Activated T-helper 17 cell treated with anti-CD3 and anti-CD28 coated beads, Interleukin-2, amount 50 U/mL, for 72 hours (primary cell): ENCODE measurements at regions not wholly inside any gene's neighbourhood (a gene's known extent, or its start where the extent isn't known, plus 50 kb on each side); places are given as distances from the start of the nearest gene placed in this dataset.
"Not testable (repeated sequence)": the region's sequence is repeated elsewhere in the genome, so short reads cannot be mapped to it uniquely, and the experiment has no call there.

Source experiments
- ATAC-seq: fragments of 150-1000 bp; cut with Tn5 transposase; replicated peaks from 2 replicates; pipeline ENCODE4 v1.10.0; 2021; ENCODE audit warnings: mild to moderate bottlenecking, moderate library complexity
- H3K27ac Mint-ChIP-seq: one replicate; pipeline ENCODE4 v1.8.0; 2022; ENCODE audit warnings: mixed read lengths
- H3K27me3 Mint-ChIP-seq: one replicate; pipeline ENCODE4 v1.8.0; 2022; ENCODE audit warnings: mixed read lengths
- H3K36me3 Mint-ChIP-seq: one replicate; pipeline ENCODE4 v1.8.0; 2022; ENCODE audit warnings: low read depth, mild to moderate bottlenecking, mixed read lengths
- H3K4me1 Mint-ChIP-seq: one replicate; pipeline ENCODE4 v1.8.0; 2022; ENCODE audit warnings: mixed read lengths
- H3K4me3 Mint-ChIP-seq: one replicate; pipeline ENCODE4 v1.8.0; 2022; ENCODE audit warnings: mild to moderate bottlenecking, mixed read lengths
- H3K9me3 Mint-ChIP-seq: one replicate; pipeline ENCODE4 v1.8.0; 2022; ENCODE audit warnings: mixed read lengths

DNA sequence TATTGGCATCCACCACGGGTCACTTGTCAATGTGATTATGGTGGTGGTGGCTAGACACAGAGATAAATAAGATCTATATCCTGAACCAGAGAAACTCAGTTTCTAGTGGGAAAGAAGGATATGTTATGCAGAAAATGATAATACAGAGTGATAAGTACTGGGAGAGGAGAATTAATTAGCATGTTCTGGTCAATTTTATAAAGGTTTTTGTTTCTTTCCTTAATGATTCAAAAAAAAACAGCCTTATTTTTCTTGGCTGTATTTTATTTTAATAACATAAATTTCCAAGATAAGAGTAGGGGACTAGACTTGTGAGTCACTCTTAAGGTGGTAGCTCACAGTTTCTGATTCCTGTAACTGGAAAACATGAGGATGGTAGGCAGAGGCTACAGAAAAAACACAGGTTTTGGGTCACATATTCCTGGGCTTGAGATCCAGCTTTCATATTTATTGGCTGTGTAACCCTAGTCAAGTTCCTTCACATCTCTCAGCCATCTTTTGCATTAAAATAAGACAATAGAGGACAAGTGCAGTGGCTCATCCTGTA is 350.3 kb upstream of the RPS23 start:
- ATAC-seq = no peak
- Mint-ChIP-seq H3K27ac (no peak overlapping the region), H3K4me3 (no peak overlapping the region), H3K36me3 (no peaks in the 10 kb centered on the region), H3K27me3 (no peaks in the 10 kb centered on the region), H3K9me3 (no peaks in the 10 kb centered on the region), H3K4me1 (no peaks in the 10 kb centered on the region)

DNA sequence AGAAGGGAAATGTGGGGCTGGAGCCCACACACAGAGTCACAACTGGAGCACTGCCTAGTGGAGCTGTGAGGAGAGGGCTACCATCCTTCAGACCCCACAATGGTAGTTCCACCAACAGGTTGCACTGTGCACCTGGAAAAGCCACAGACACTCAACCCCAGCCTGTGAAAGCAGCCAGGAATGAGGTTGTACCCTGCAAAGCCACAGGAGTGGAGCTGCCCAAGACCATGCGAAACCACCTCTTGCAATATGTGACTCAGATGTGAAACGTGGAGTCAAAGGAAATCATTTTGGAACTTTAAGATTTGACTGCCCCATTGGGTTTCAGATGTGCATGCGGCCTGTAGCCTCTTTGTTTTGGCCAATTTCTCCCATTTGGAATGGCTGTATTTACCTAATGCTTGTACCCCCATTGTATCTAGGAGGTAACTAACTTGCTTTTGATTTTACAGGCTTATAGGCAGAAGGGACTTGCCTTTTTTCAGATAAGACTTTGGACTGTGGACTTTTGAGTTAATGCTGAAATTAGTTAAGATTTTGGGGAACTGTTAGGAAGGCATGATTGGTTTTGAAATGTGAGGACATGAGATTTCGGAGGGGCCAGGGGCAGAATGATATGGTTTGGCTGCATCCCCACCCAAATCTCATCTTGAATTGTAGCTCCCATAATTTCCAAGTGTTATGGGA is 348.9 kb upstream of the RPS23 start:
- not testable (repeated sequence) for H3K4me3 Mint-ChIP-seq, H3K27me3 Mint-ChIP-seq, H3K4me1 Mint-ChIP-seq, ATAC-seq, H3K27ac Mint-ChIP-seq, H3K36me3 Mint-ChIP-seq, H3K9me3 Mint-ChIP-seq

- H3K36me3 Mint-ChIP-seq, H3K9me3 Mint-ChIP-seq, H3K4me1 Mint-ChIP-seq, ATAC-seq, H3K27me3 Mint-ChIP-seq, H3K27ac Mint-ChIP-seq, H3K4me3 Mint-ChIP-seq: not testable (repeated sequence)
Observed at GRCh38 chr5:82626012-82626411, 347.9 kb upstream of the RPS23 start.

DNA sequence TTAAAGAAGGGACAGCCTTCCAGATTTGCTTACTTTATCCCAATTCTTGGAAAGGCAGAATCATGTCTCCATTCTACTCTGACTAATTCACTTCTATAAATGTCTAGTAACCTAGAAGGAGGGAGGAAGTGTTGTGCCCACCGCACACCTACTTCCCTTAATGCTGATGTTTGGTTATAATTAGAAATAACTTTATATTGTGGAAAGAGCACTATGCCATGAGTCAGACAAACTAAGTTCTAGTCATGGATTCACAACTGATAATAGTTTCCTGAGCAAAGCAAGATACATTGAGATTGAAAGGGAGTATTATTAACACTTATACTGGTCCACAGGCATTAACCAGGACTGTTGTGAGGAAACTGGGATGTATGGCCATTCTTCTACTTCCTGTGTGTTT is 345.9 kb upstream of the RPS23 start:
- Mint-ChIP-seq H3K27ac (no peak overlapping the region), H3K4me1 (no peaks in the 10 kb centered on the region), H3K36me3 (no peaks in the 10 kb centered on the region), H3K9me3 (no peaks in the 10 kb centered on the region), H3K27me3 (no peaks in the 10 kb centered on the region), H3K4me3 (no peak overlapping the region)
- no peak for ATAC-seq

GRCh38 chr5:82622711-82623514 is 344.8 kb upstream of the RPS23 start:
- peaks cover 3% of the 10 kb centered on the region for H3K9me3 Mint-ChIP-seq
- ATAC-seq = no peak
- no peak overlapping the region for H3K27ac Mint-ChIP-seq
- H3K27me3 Mint-ChIP-seq = no peaks in the 10 kb centered on the region
- H3K4me3 Mint-ChIP-seq = no peak overlapping the region
- no peaks in the 10 kb centered on the region for H3K36me3 Mint-ChIP-seq
- H3K4me1 Mint-ChIP-seq = no peaks in the 10 kb centered on the region

GRCh38 chr5:82622205-82622604 is 344.1 kb upstream of the RPS23 start:
- Mint-ChIP-seq H3K27ac (no peak overlapping the region), H3K4me1 (no peaks in the 10 kb centered on the region), H3K9me3 (peaks cover 3% of the 10 kb centered on the region), H3K36me3 (no peaks in the 10 kb centered on the region), H3K4me3 (no peak overlapping the region), H3K27me3 (no peaks in the 10 kb centered on the region)
- ATAC-seq = no peak

DNA sequence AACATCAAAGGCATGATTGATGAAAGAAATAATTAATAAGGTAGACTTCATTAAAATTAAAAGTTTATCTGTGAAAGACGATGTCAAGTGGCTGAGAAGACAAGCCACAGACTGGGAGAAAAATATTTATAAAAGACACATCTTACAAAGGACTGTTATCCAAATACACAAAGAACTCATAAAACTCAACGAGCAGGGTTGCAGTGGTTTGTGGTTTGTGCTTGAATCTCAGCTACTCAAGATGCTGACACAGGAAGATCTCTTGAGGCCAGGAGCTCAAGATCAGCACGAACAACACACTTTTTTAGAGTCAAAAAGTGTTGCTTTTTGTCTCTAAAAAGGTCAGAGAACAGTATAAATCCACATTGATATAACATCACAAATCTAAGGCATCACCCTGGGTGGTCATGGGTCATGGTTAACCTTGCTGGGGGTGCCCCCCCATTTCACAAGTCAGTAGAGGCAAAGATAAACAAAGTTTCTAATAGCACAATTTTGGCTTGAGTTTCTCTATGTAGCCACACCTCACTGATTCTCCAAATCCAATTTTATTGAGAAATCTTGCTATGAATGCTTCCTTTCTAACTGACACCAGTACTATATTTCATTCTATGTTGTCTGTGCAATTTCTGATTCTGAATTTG is 342.9 kb upstream of the RPS23 start:
- H3K9me3 Mint-ChIP-seq = peaks cover 3% of the 10 kb centered on the region

DNA sequence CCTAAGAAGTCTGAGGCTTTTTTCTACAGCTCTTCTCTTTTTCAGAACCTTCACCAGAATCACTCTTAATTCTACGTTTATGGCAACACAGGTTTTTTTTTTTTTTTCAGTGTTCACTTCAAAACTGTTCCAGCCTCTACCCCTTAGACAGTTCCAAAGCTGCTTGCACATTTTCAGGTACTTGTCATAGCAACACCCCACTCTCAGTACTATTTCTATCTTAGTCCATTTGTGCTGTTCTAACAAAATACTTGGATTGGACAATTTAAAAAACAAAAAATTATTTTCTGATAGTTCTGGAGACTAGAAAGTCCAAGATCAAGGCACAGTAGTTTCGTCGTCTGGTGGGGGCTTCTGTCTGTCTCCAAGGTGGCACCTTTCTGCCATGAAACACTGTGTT is 340.9 kb upstream of the RPS23 start:
- Mint-ChIP-seq H3K9me3 (peaks cover 3% of the 10 kb centered on the region), H3K4me1 (no peaks in the 10 kb centered on the region), H3K27ac (no peak overlapping the region), H3K4me3 (no peak overlapping the region), H3K36me3 (no peaks in the 10 kb centered on the region), H3K27me3 (no peaks in the 10 kb centered on the region)
- no peak for ATAC-seq

More for the DNA sequence above, 342.9 kb upstream of the RPS23 start:
- H3K4me3 Mint-ChIP-seq = no peak overlapping the region
- no peaks in the 10 kb centered on the region for H3K4me1 Mint-ChIP-seq
- no peaks in the 10 kb centered on the region for H3K36me3 Mint-ChIP-seq
- no peaks in the 10 kb centered on the region for H3K27me3 Mint-ChIP-seq
- no peak overlapping the region for H3K27ac Mint-ChIP-seq
- peak; percentile 47 for ATAC-seq

DNA sequence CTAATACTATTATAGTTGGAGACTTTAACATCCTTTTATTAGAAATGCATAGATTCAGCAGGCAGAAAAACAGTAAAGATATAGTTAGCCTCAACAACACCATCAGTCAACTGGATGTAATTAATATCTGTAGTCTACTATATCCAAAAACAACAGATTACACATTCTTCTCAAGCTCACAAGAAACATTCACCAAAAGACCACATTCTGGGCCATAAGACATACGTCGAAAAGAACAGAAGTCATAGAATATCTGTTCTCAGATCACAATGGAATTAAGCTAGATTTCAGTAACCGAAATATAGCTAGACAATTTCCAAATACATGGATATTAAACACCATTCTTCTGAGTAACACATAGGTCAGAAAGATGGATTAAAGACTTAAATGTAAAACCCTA is 336.6 kb upstream of the RPS23 start:
- Mint-ChIP-seq H3K4me3 (no peak overlapping the region), H3K27ac (no peak overlapping the region), H3K27me3 (no peaks in the 10 kb centered on the region), H3K9me3 (peaks cover 3% of the 10 kb centered on the region), H3K4me1 (no peaks in the 10 kb centered on the region), H3K36me3 (no peaks in the 10 kb centered on the region)
- ATAC-seq = no peak

- Mint-ChIP-seq H3K36me3 (no peaks in the 10 kb centered on the region), H3K4me1 (no peaks in the 10 kb centered on the region), H3K27ac (no peak overlapping the region), H3K27me3 (no peaks in the 10 kb centered on the region), H3K9me3 (peaks cover 3% of the 10 kb centered on the region), H3K4me3 (no peak overlapping the region)
- no peak for ATAC-seq
Observed at GRCh38 chr5:82613891-82614290, 335.7 kb upstream of the RPS23 start.

DNA sequence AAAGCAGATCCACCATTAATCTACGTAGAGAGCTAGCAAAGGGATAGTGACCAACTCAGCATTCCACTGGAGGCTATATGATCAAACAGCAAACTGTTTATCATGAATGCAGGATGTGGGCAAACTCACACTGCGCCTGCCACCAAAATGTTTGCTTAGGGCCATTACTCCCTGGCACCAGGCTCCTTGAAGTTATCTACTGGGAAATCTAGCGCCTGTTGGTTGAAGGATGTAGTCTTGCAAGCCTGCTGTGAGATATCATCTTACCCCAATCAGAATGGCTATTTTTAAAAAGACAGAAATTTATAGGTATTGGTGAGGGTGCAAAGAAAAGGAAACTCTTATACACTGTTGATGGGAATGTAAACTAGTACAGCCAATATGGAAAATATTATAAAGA is 332.5 kb upstream of the RPS23 start:
- no peak overlapping the region for H3K4me3 Mint-ChIP-seq
- H3K9me3 Mint-ChIP-seq = peaks cover 3% of the 10 kb centered on the region
- H3K27me3 Mint-ChIP-seq = no peaks in the 10 kb centered on the region
- no peaks in the 10 kb centered on the region for H3K36me3 Mint-ChIP-seq
- ATAC-seq = no peak
- peaks cover 4% of the 10 kb centered on the region for H3K4me1 Mint-ChIP-seq
- no peak overlapping the region for H3K27ac Mint-ChIP-seq

DNA sequence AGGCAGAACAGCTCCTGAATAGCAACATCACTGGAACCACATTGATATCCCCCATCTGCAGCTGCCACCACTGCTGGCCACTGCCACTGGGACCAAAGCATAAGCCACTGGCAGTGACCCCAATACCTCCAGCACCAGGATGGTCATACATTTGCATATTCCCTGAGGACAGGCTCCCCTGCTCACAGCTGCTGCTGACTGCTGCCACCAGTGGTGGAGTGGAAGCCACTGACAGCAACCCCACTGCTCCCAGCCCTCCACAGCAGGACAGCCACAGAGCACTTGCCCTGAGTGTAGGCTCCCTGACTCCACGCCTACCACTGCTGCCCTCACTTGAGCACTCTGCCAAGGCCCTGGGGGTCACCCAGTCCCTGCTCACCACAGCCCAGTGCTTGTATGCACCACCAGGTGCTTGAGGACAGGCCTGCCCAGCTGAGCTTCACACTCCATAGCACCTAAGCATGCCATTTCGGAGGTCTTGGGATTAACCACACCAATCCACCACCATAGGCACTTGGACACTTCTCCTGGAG is 327.4 kb upstream of the RPS23 start:
- no peaks in the 10 kb centered on the region for H3K27me3 Mint-ChIP-seq
- no peak overlapping the region for H3K4me3 Mint-ChIP-seq
- no peaks in the 10 kb centered on the region for H3K36me3 Mint-ChIP-seq
- no peak overlapping the region for H3K27ac Mint-ChIP-seq
- peaks cover 4% of the 10 kb centered on the region for H3K4me1 Mint-ChIP-seq
- ATAC-seq = no peak
- peaks cover 3% of the 10 kb centered on the region for H3K9me3 Mint-ChIP-seq

- Mint-ChIP-seq H3K9me3 (peaks cover 3% of the 10 kb centered on the region), H3K27ac (no peak overlapping the region), H3K4me3 (no peak overlapping the region), H3K4me1 (peaks cover 4% of the 10 kb centered on the region), H3K36me3 (no peaks in the 10 kb centered on the region), H3K27me3 (peaks cover 3% of the 10 kb centered on the region)
- no peak for ATAC-seq
Observed at GRCh38 chr5:82603033-82603987, 325.2 kb upstream of the RPS23 start.

- H3K4me3 Mint-ChIP-seq = no peak overlapping the region
- peaks cover 4% of the 10 kb centered on the region for H3K4me1 Mint-ChIP-seq
- H3K9me3 Mint-ChIP-seq = peaks cover 3% of the 10 kb centered on the region
- H3K36me3 Mint-ChIP-seq = no peaks in the 10 kb centered on the region
- ATAC-seq = no peak
- peaks cover 6% of the 10 kb centered on the region for H3K27me3 Mint-ChIP-seq
- no peak overlapping the region for H3K27ac Mint-ChIP-seq
Observed at GRCh38 chr5:82601861-82602260, 323.7 kb upstream of the RPS23 start.
